HCT116 (cell line): ENCODE measurements at regions not wholly inside any gene's neighbourhood (a gene's known extent, or its start where the extent isn't known, plus 50 kb on each side); places are given as distances from the start of the nearest gene placed in this dataset.

Source experiments
- ATAC-seq: fragments of 200-7000 bp; cut with Tn5 transposase; 2 replicates; pipeline ENCODE4 v1.9.1; 2020; ENCODE audit warnings: mild to moderate bottlenecking, moderate library complexity
- BruUV-seq: library from RNA; stranded (reverse); fragments of 400-500 nt; replicated peaks from 2 replicates; lab custom pipeline; 2021; lab: Mats Ljungman, UMichigan
- CTCF ChIA-PET: fragments of 300-600 bp; sonication (Branson Sonifier 250); formaldehyde crosslinking; loops from one replicate; lab custom pipeline; 2021; ENCODE audit warnings: antibody characterized with exemption; lab: Charles Lee
- POLR2A ChIA-PET: fragments of 300-600, 350-600 bp; sonication (Branson Sonifier 250); formaldehyde crosslinking; loops from one replicate; lab custom pipeline; 2021; ENCODE audit warnings: antibody characterized with exemption; lab: Charles Lee
- RAD21 ChIA-PET, 2 experiments: fragments of 300-600 bp; sonication (Branson Sonifier 250); formaldehyde crosslinking; loops; one replicate each; lab custom pipeline; 2023; ENCODE audit warnings: low total read pairs in 2 of 2; ENCODE audit not compliant: uncharacterized antibody in 2 of 2, unreplicated experiment in 2 of 2, low non-redundant PET in 1 of 2; lab: Charles Lee
- DNase-seq: peaks from one replicate; pipeline ENCODE4 v3.0.0-alpha.2; 2010; ENCODE audit warnings: low read depth, low spot score
- H2AFZ ChIP-seq: fragments of 200-600 bp; shearing (Covaris generic), sonication (generic); 2 replicates; pipeline ENCODE4 v1.6.1; 2017; ENCODE audit warnings: low read depth, mixed run types, mixed read lengths, antibody characterized with exemption, low read length; ENCODE audit not compliant: poor library complexity, severe bottlenecking
- H3K27ac ChIP-seq: 2 replicates; pipeline ENCODE4 v1.5.1; 2012; ENCODE audit warnings: low read depth, low read length
- H3K27me3 ChIP-seq: fragments of 200-600 bp; sonication (generic); 2 replicates; pipeline ENCODE4 v1.6.1; 2016; ENCODE audit warnings: mixed run types, low read length, mixed read lengths; ENCODE audit not compliant: insufficient read depth
- H3K36me3 ChIP-seq, 2 experiments: fragments of 200-500 bp in 1 of 2; fragments of 200-600 bp in 1 of 2; sonication (Bioruptor generic) in 1 of 2; sonication (generic) in 1 of 2; 2 replicates each; pipeline versions ENCODE4 v1.5.1 to v1.6.1; 2014 to 2016; ENCODE audit warnings: low read length in 2 of 2, inconsistent platforms in 1 of 2, mixed read lengths in 1 of 2, mixed run types in 1 of 2; ENCODE audit not compliant: insufficient read depth in 2 of 2, control insufficient read depth in 1 of 2
- H3K4me1 ChIP-seq, 2 experiments: fragments of 200-600 bp in 1 of 2; sonication (generic) in 1 of 2; 2 replicates each; pipeline versions ENCODE4 v1.5.1 to v1.6.1; 2012 to 2017; ENCODE audit warnings: low read length in 2 of 2, inconsistent platforms in 1 of 2, mild to moderate bottlenecking in 1 of 2, mixed read lengths in 1 of 2, mixed run types in 1 of 2, moderate library complexity in 1 of 2; ENCODE audit not compliant: insufficient read depth in 2 of 2, control insufficient read depth in 1 of 2
- H3K4me2 ChIP-seq: fragments of 200-600 bp; sonication (generic); 2 replicates; pipeline ENCODE4 v1.6.1; 2017; ENCODE audit warnings: mixed run types, low read length, mixed read lengths
- H3K4me3 ChIP-seq, 2 experiments: fragments of 200-600 bp in 1 of 2; sonication (generic) in 1 of 2; replicated peaks in 1 of 2; 2 replicates each; pipeline ENCODE4 v1.5.1; 2011 to 2016; ENCODE audit warnings: low read length in 2 of 2, control low read depth in 1 of 2, low read depth in 1 of 2, mild to moderate bottlenecking in 1 of 2, mixed read lengths in 1 of 2, mixed run types in 1 of 2
- H3K79me2 ChIP-seq: fragments of 200-600 bp; sonication (generic); 2 replicates; pipeline ENCODE4 v1.6.1; 2017; ENCODE audit warnings: mild to moderate bottlenecking, mixed run types, low read length, moderate library complexity, mixed read lengths; ENCODE audit not compliant: insufficient read depth
- H3K9ac ChIP-seq: fragments of 200-600 bp; sonication (generic); 2 replicates; pipeline ENCODE4 v1.6.1; 2016; ENCODE audit warnings: low read length, mixed read lengths
- H3K9me2 ChIP-seq: fragments of 200-600 bp; sonication (generic), shearing (Covaris generic); 2 replicates; pipeline ENCODE4 v1.6.1; 2017; ENCODE audit warnings: mixed run types, mild to moderate bottlenecking, moderate library complexity; ENCODE audit not compliant: insufficient read depth
- H3K9me3 ChIP-seq, 2 experiments: fragments of 200-500 bp in 1 of 2; fragments of 200-600 bp in 1 of 2; sonication (Bioruptor generic) in 1 of 2; sonication (generic) in 1 of 2; 2 replicates each; pipeline ENCODE4 v1.6.1; 2014 to 2017; ENCODE audit warnings: low read length in 2 of 2, mixed read lengths in 2 of 2, inconsistent platforms in 1 of 2, low read depth in 1 of 2, mild to moderate bottlenecking in 1 of 2, mixed run types in 1 of 2, moderate library complexity in 1 of 2; ENCODE audit not compliant: control insufficient read depth in 1 of 2, insufficient read depth in 1 of 2
- H4K20me1 ChIP-seq: fragments of 200-600 bp; sonication (generic), shearing (Covaris generic); 2 replicates; pipeline ENCODE4 v1.6.1; 2017; ENCODE audit warnings: mixed run types, mild to moderate bottlenecking, moderate library complexity; ENCODE audit not compliant: insufficient read depth
- CBX3 ChIP-seq: IDR thresholded peaks from 2 replicates; pipeline ENCODE4 v1.6.1; 2012; ENCODE audit warnings: low read depth
- JUND ChIP-seq: IDR thresholded peaks from 2 replicates; pipeline ENCODE4 v1.6.1; 2012
- RAD21 ChIP-seq: IDR thresholded peaks from 2 replicates; pipeline ENCODE4 v1.6.1; 2012; ENCODE audit warnings: low read depth, mild to moderate bottlenecking
- SIN3A ChIP-seq: IDR thresholded peaks from 2 replicates; pipeline ENCODE4 v1.6.1; 2012; ENCODE audit warnings: low read depth
- SP1 ChIP-seq: IDR thresholded peaks from 2 replicates; pipeline ENCODE4 v1.6.1; 2012; ENCODE audit warnings: low read depth
- SRF ChIP-seq: IDR thresholded peaks from 2 replicates; pipeline ENCODE4 v1.6.1; 2012; ENCODE audit warnings: low read depth
- ZNF274 ChIP-seq: fragments of 200-500 bp; sonication (Bioruptor generic); IDR thresholded peaks from 2 replicates; pipeline ENCODE4 v1.6.1; 2014; ENCODE audit warnings: mild to moderate bottlenecking, low read depth, low read length, inconsistent platforms
- intact Hi-C: fragments of 100-400 bp; cut with micrococcal nuclease; formaldehyde crosslinking; loops from 2 replicates; pipeline ENCODE4 v1.10.0; 2022
- TF ChIP-seq, protein P1 (sequence below), 3 experiments: fragments of 200-600 bp in 1 of 3; sonication (generic) in 1 of 3; IDR thresholded peaks in 2 of 3; conservative IDR thresholded peaks in 1 of 3; 2 replicates each; pipeline ENCODE4 v1.5.1; 2012 to 2017; ENCODE audit warnings: low read depth in 2 of 3, low read length in 2 of 3, antibody characterized with exemption in 1 of 3, borderline replicate concordance in 1 of 3, control low read depth in 1 of 3, mild to moderate bottlenecking in 1 of 3, mixed read lengths in 1 of 3, mixed run types in 1 of 3, moderate library complexity in 1 of 3; ENCODE audit not compliant: insufficient read depth in 1 of 3
- TF ChIP-seq, protein P2 (sequence below): IDR thresholded peaks from 2 replicates; pipeline ENCODE4 v1.6.1; 2011; ENCODE audit warnings: mild to moderate bottlenecking, low read length, moderate library complexity; ENCODE audit not compliant: insufficient replicate concordance; ENCODE audit errors: extremely low read depth
- TF ChIP-seq, protein P3 (sequence below): IDR thresholded peaks from 2 replicates; pipeline ENCODE4 v1.6.1; 2012; ENCODE audit warnings: low read depth

DNA sequence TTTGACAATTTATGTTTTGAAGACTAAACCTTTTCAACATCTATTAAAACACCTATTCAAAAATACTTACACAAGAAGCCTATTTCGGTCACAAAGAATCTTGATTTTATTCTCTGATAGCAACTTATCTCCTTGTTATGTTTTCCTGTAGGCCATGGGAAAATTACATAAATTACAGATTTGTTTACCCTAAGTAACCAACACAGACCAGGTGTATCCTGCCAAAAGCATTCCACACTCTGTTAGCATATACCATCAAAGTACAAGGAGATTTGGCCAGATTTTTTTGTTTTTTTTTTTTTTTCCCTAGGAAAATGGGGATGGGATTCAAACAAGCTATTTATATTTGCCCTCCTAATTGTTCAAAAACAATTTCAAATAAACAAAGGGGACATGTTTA lies 497.9 kb upstream of the MAGEB18 start:
- H3K9me2 ChIP-seq, result no peaks in the 10 kb centered on the region
- no peak for TF ChIP-seq ZNF274
- no peak for TF ChIP-seq JUND
- TF ChIP-seq SIN3A, result no peak
- no peak for TF ChIP-seq RAD21
- TF ChIP-seq SRF, result no peak
- no peak for TF ChIP-seq CBX3
- TF ChIP-seq, protein P1, sequence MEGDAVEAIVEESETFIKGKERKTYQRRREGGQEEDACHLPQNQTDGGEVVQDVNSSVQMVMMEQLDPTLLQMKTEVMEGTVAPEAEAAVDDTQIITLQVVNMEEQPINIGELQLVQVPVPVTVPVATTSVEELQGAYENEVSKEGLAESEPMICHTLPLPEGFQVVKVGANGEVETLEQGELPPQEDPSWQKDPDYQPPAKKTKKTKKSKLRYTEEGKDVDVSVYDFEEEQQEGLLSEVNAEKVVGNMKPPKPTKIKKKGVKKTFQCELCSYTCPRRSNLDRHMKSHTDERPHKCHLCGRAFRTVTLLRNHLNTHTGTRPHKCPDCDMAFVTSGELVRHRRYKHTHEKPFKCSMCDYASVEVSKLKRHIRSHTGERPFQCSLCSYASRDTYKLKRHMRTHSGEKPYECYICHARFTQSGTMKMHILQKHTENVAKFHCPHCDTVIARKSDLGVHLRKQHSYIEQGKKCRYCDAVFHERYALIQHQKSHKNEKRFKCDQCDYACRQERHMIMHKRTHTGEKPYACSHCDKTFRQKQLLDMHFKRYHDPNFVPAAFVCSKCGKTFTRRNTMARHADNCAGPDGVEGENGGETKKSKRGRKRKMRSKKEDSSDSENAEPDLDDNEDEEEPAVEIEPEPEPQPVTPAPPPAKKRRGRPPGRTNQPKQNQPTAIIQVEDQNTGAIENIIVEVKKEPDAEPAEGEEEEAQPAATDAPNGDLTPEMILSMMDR (IDR thresholded peaks at IDR 0.05 in 2 of 3, conservative IDR thresholded peaks at IDR 0.05 in 1 of 3; ENCODE audit: borderline replicate concordance in 1 of 3, insufficient read depth in 1 of 3, low read depth in 2 of 3, low read length in 2 of 3), result no peak
- TF ChIP-seq, protein P2, sequence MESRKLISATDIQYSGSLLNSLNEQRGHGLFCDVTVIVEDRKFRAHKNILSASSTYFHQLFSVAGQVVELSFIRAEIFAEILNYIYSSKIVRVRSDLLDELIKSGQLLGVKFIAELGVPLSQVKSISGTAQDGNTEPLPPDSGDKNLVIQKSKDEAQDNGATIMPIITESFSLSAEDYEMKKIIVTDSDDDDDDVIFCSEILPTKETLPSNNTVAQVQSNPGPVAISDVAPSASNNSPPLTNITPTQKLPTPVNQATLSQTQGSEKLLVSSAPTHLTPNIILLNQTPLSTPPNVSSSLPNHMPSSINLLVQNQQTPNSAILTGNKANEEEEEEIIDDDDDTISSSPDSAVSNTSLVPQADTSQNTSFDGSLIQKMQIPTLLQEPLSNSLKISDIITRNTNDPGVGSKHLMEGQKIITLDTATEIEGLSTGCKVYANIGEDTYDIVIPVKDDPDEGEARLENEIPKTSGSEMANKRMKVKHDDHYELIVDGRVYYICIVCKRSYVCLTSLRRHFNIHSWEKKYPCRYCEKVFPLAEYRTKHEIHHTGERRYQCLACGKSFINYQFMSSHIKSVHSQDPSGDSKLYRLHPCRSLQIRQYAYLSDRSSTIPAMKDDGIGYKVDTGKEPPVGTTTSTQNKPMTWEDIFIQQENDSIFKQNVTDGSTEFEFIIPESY, result no peak
- TF ChIP-seq, protein P3, sequence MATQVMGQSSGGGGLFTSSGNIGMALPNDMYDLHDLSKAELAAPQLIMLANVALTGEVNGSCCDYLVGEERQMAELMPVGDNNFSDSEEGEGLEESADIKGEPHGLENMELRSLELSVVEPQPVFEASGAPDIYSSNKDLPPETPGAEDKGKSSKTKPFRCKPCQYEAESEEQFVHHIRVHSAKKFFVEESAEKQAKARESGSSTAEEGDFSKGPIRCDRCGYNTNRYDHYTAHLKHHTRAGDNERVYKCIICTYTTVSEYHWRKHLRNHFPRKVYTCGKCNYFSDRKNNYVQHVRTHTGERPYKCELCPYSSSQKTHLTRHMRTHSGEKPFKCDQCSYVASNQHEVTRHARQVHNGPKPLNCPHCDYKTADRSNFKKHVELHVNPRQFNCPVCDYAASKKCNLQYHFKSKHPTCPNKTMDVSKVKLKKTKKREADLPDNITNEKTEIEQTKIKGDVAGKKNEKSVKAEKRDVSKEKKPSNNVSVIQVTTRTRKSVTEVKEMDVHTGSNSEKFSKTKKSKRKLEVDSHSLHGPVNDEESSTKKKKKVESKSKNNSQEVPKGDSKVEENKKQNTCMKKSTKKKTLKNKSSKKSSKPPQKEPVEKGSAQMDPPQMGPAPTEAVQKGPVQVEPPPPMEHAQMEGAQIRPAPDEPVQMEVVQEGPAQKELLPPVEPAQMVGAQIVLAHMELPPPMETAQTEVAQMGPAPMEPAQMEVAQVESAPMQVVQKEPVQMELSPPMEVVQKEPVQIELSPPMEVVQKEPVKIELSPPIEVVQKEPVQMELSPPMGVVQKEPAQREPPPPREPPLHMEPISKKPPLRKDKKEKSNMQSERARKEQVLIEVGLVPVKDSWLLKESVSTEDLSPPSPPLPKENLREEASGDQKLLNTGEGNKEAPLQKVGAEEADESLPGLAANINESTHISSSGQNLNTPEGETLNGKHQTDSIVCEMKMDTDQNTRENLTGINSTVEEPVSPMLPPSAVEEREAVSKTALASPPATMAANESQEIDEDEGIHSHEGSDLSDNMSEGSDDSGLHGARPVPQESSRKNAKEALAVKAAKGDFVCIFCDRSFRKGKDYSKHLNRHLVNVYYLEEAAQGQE, result no peak
- TF ChIP-seq SP1, result no peak
- RAD21 ChIA-PET, result no interaction called here
- H3K9ac ChIP-seq, result no peak overlapping the region
- DNase-seq (no peak), ATAC-seq (no peak)
- no peaks in the 10 kb centered on the region for H3K27me3 ChIP-seq
- no peaks in the 10 kb centered on the region for H3K9me3 ChIP-seq
- POLR2A ChIA-PET, result no interaction called here
- intact Hi-C loops, result no loop called here
- no peaks in the 10 kb centered on the region for H3K4me1 ChIP-seq
- BruUV-seq, result no TSS peak
- no peak overlapping the region for H3K4me2 ChIP-seq
- H3K36me3 ChIP-seq, result no peaks in the 10 kb centered on the region
- H4K20me1 ChIP-seq, result no peaks in the 10 kb centered on the region
- H3K27ac ChIP-seq, result no peak overlapping the region
- CTCF ChIA-PET, result no interaction called here
- H3K4me3 ChIP-seq, result no peak overlapping the region
- no peak overlapping the region for H2AFZ ChIP-seq
- no peaks in the 10 kb centered on the region for H3K79me2 ChIP-seq
